ENCODE measurements at regions not wholly inside any gene's neighbourhood (a gene's known extent, or its start where the extent isn't known, plus 50 kb on each side); places are given as distances from the start of the nearest gene placed in this dataset.

DNA sequence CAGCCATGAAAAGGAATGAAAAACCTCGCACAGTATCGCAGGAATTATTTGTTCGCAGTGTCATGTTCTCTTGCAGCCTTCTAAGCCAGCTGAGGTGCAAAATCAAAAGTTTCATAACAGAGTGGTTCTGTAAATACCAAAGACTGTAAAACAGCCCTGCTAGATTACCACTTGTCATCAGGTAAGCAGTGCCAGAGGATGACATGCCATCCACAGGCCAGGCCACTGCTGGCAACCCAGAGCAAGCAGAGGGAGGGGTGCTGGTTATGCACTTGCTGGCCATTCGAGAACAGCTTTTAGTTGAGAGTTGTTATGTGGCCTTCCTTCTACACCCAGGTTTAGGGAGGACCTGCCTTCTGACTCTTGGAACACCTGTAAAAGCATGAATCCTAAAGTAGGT lies 114.3 kb upstream of the MGAT5 start:
- no peaks in the 10 kb centered on the region for H3K9me3 Mint-ChIP-seq
- no peak overlapping the region; the same call in 1 of the 2 replicates for H3K27ac Mint-ChIP-seq
- TF ChIP-seq, protein P1, sequence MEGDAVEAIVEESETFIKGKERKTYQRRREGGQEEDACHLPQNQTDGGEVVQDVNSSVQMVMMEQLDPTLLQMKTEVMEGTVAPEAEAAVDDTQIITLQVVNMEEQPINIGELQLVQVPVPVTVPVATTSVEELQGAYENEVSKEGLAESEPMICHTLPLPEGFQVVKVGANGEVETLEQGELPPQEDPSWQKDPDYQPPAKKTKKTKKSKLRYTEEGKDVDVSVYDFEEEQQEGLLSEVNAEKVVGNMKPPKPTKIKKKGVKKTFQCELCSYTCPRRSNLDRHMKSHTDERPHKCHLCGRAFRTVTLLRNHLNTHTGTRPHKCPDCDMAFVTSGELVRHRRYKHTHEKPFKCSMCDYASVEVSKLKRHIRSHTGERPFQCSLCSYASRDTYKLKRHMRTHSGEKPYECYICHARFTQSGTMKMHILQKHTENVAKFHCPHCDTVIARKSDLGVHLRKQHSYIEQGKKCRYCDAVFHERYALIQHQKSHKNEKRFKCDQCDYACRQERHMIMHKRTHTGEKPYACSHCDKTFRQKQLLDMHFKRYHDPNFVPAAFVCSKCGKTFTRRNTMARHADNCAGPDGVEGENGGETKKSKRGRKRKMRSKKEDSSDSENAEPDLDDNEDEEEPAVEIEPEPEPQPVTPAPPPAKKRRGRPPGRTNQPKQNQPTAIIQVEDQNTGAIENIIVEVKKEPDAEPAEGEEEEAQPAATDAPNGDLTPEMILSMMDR (IDR thresholded peaks at IDR 0.05) = no peak
- DNase-seq = no peak
- H3K4me3 Mint-ChIP-seq = no peak overlapping the region
- peaks cover 2% of the 10 kb centered on the region; the same call in 1 of the 2 replicates for H3K27me3 Mint-ChIP-seq (ENCODE audit: insufficient read depth)
- H3K36me3 Mint-ChIP-seq (ENCODE audit: low read depth) = peaks cover 34% of the 10 kb centered on the region
- peaks cover 84% of the 10 kb centered on the region for H3K4me1 Mint-ChIP-seq (ENCODE audit: low read depth)

DNA sequence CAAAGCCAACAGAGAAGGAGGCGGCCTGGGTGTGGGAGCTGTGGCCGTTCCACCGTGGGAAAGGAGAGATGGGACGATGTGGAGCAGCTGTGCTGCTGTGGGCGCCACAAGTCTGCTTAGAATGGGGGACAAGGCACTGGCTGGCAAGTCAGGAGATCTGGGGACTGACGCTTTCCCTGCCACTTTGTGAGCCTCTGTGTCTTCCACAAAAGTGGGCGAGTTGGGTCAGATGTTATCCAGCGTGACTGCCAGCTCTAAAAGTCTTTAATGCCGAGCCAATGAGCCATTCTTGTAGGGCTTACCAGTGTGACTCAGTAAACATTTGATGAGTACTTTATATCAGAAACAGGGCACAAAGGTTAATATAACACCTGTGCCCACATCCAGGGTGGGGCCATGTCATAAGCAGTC lies 113.6 kb upstream of the MGAT5 start:
- TF ChIP-seq, protein P1 (IDR thresholded peaks at IDR 0.05) = no peak
- DNase-seq = no peak
- Mint-ChIP-seq H3K27ac (no peak overlapping the region; the same call in 1 of the 2 replicates), H3K4me1 (ENCODE audit: low read depth) (peaks cover 90% of the 10 kb centered on the region), H3K4me3 (no peak overlapping the region), H3K36me3 (ENCODE audit: low read depth) (peaks cover 34% of the 10 kb centered on the region), H3K27me3 (ENCODE audit: insufficient read depth) (peaks cover 3% of the 10 kb centered on the region), H3K9me3 (no peaks in the 10 kb centered on the region)

DNA sequence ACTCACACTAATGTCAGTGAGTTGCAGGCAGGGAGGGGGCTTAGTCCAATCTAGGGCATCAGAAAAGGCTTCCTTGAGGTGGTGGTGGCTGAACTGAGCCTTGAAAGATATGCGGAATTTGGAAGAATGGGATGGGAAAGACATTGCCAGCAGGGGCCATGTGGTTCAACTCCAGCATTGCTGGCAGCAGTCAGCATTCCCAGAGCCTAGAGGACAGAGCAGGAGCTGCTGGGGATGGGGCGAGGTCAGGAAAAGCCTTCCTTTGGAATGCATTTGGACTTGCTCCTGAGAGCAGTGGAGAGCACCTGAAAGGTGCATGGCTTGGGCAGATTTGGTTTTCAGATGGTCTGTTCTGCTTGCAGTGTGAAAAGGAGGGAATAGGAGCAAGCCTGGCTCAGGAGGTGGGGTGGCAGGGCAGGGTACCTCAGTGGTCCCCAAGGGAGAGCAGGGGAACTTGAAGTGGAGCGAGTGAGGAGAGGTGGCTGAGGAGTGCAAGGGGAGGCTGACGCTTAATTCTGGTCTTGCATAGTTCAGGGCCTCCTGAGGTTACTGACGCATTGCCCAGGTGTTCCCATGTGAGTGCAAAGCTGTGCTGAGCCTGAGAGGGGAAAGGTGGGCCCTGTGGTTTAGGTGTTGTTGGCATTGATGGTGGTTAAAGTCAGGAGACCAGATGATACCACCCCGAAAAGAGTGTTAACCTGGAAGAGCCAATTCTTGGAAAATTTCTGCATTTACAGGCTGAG lies 112.1 kb upstream of the MGAT5 start:
- peak overlapping the region; percentile 62 for H3K4me3 Mint-ChIP-seq
- H3K27ac Mint-ChIP-seq = peak overlapping the region; percentile 71
- peaks cover 94% of the 10 kb centered on the region for H3K4me1 Mint-ChIP-seq (ENCODE audit: low read depth)
- no peaks in the 10 kb centered on the region for H3K9me3 Mint-ChIP-seq
- no peak for DNase-seq
- TF ChIP-seq, protein P1 (IDR thresholded peaks at IDR 0.05) = no peak
- peaks cover 38% of the 10 kb centered on the region for H3K36me3 Mint-ChIP-seq (ENCODE audit: low read depth)
- H3K27me3 Mint-ChIP-seq (ENCODE audit: insufficient read depth) = peaks cover 3% of the 10 kb centered on the region

DNA sequence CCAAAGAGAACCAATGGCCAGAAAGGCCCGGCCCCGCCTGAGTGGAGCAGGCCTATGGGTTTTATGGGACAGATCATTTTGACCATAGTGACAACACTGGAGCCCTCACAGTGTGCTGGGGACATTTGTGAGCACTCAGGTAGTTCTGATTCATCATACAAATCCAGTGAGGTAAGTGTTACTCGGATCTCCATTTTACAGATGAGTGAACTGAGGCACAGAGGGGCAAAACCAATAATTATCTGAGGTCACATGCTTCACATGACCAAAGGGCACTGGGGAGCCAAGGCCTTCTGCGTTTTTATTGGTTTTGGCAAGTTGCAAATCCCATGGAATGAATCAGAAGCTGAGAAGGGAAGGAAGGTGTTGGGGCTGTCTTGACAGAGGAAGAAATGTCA lies 111.5 kb upstream of the MGAT5 start:
- Mint-ChIP-seq H3K36me3 (ENCODE audit: low read depth) (peaks cover 38% of the 10 kb centered on the region), H3K27me3 (ENCODE audit: insufficient read depth) (peaks cover 3% of the 10 kb centered on the region), H3K4me1 (ENCODE audit: low read depth) (peaks cover 94% of the 10 kb centered on the region), H3K4me3 (peak overlapping the region; percentile 45; the same call in 1 of the 2 replicates), H3K27ac (peak overlapping the region; percentile 71), H3K9me3 (no peaks in the 10 kb centered on the region)
- DNase-seq = no peak
- TF ChIP-seq, protein P1 (IDR thresholded peaks at IDR 0.05) = no peak

DNA sequence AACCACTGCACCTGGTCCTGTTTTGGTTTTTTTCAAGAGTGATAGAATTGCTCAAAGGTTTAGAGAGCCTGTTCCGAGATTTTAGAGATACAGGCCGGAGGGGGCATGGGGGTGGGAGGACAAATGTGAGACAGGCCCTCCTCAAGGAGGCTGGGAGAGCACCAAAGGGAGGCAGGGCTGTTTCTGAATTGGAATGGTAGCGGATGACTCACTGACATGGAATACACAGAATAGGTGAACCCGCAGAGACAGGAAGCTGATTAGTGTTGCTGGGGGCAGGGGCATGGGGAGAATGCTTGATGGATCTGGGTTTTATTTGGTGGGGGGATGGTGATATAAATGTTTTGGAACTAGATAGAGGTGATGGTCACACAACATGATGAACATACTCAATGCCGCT lies 111.0 kb upstream of the MGAT5 start:
- Mint-ChIP-seq H3K4me3 (peak overlapping the region; percentile 45), H3K4me1 (ENCODE audit: low read depth) (peaks cover 94% of the 10 kb centered on the region)
- peak; percentile 15 for DNase-seq

More for the DNA sequence above, 111.0 kb upstream of the MGAT5 start:
- Mint-ChIP-seq H3K27me3 (ENCODE audit: insufficient read depth) (peaks cover 3% of the 10 kb centered on the region), H3K36me3 (ENCODE audit: low read depth) (peaks cover 38% of the 10 kb centered on the region), H3K27ac (peak overlapping the region; percentile 71), H3K9me3 (no peaks in the 10 kb centered on the region)
- TF ChIP-seq, protein P1 (IDR thresholded peaks at IDR 0.05) = no peak
